ENCODE measurements at regions not wholly inside any gene's neighbourhood (a gene's known extent, or its start where the extent isn't known, plus 50 kb on each side); places are given as distances from the start of the nearest gene placed in this dataset.

DNA sequence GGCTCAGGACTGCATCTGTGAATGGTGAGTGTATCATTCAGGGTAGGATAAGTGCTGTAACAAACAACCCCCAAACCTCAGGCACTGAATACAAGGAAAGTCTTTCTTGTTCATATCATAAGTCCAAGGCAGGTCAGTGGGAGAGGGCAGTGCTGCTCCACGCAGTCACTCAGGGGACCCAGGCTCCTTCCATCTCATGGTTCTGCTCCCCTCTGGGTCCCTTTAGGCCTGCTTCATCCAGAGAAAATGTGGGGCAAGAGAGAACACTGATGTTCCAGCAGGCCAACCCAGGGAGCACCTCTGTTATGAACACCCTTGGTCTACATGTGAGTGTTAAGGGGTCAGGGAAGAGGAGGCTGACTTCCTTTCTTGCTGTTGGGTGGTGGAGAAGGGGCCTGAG is 187.8 kb downstream of the CHST1 start:
- TF ChIP-seq YY1 (IDR thresholded peaks at IDR 0.05; ENCODE audit: low read depth): no peak
- TF ChIP-seq RAD21 (IDR thresholded peaks at IDR 0.05; ENCODE audit: low read depth): no peak
- TF ChIP-seq, protein P1, sequence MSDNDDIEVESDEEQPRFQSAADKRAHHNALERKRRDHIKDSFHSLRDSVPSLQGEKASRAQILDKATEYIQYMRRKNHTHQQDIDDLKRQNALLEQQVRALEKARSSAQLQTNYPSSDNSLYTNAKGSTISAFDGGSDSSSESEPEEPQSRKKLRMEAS (IDR thresholded peaks at IDR 0.05): no peak
- TF ChIP-seq, protein P2, sequence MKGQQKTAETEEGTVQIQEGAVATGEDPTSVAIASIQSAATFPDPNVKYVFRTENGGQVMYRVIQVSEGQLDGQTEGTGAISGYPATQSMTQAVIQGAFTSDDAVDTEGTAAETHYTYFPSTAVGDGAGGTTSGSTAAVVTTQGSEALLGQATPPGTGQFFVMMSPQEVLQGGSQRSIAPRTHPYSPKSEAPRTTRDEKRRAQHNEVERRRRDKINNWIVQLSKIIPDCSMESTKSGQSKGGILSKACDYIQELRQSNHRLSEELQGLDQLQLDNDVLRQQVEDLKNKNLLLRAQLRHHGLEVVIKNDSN (IDR thresholded peaks at IDR 0.05): no peak
- TF ChIP-seq CEBPB (IDR thresholded peaks at IDR 0.05): no peak

DNA sequence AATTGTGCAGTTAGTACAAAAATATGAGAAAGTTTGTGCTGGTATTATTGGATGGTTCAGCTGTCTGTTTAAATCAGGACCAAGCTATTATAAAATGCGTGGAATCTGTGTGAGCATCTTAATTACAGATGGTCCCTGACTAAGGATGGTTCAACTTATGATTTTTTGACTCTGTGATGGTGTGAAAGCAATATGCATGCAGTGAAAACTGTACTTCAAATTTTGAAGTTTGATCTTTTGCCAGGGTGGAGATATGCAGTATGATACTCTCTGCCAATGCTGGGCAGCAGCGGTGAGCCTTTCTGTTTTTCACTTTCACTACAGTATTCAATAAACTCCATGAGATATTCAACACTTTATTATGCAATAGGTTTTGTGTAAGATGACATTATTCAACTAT is 189.3 kb downstream of the CHST1 start:
- TF ChIP-seq TAF1 (IDR thresholded peaks at IDR 0.05; ENCODE audit: low read depth) (no peak), FOXM1 (IDR thresholded peaks at IDR 0.05; ENCODE audit: borderline replicate concordance, low read depth) (no peak), CEBPB (IDR thresholded peaks at IDR 0.05) (no peak), YY1 (IDR thresholded peaks at IDR 0.05; ENCODE audit: low read depth) (no peak), CREB1 (IDR thresholded peaks at IDR 0.05; ENCODE audit: low read depth) (no peak), EGR1 (IDR thresholded peaks at IDR 0.05) (no peak)
- TF ChIP-seq, protein P3, sequence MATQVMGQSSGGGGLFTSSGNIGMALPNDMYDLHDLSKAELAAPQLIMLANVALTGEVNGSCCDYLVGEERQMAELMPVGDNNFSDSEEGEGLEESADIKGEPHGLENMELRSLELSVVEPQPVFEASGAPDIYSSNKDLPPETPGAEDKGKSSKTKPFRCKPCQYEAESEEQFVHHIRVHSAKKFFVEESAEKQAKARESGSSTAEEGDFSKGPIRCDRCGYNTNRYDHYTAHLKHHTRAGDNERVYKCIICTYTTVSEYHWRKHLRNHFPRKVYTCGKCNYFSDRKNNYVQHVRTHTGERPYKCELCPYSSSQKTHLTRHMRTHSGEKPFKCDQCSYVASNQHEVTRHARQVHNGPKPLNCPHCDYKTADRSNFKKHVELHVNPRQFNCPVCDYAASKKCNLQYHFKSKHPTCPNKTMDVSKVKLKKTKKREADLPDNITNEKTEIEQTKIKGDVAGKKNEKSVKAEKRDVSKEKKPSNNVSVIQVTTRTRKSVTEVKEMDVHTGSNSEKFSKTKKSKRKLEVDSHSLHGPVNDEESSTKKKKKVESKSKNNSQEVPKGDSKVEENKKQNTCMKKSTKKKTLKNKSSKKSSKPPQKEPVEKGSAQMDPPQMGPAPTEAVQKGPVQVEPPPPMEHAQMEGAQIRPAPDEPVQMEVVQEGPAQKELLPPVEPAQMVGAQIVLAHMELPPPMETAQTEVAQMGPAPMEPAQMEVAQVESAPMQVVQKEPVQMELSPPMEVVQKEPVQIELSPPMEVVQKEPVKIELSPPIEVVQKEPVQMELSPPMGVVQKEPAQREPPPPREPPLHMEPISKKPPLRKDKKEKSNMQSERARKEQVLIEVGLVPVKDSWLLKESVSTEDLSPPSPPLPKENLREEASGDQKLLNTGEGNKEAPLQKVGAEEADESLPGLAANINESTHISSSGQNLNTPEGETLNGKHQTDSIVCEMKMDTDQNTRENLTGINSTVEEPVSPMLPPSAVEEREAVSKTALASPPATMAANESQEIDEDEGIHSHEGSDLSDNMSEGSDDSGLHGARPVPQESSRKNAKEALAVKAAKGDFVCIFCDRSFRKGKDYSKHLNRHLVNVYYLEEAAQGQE (IDR thresholded peaks at IDR 0.05; ENCODE audit: low read depth): no peak
- TF ChIP-seq, protein P2 (IDR thresholded peaks at IDR 0.05): no peak
- TF ChIP-seq, protein P1 (IDR thresholded peaks at IDR 0.05): no peak

DNA sequence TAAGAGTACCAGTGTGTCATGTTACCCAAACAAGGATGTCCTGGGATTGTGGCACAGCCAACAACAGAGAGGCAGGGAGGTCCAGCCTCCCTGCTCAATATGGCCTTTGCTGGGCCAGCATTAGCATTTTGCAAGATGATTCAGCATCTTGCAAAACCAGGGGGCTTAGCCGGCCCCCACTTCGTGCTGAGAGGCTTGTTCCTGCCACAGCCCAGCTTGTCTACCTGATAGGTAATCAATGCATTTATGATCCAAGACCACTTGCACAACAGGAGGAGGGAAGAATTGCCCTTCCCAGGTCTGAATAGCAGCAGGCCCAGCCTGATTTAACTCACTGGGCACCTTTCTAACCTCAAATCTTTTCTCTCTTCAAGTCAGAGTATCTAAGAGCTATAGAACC is 189.0 kb upstream of the SYT13 start:
- TF ChIP-seq NFIC (IDR thresholded peaks at IDR 0.05) (no peak), TEAD4 (IDR thresholded peaks at IDR 0.05) (no peak), EP300 (IDR thresholded peaks at IDR 0.05; ENCODE audit: borderline replicate concordance) (no peak), FOXM1 (IDR thresholded peaks at IDR 0.05; ENCODE audit: borderline replicate concordance, low read depth) (no peak), TAF1 (IDR thresholded peaks at IDR 0.05; ENCODE audit: low read depth) (no peak), RAD21 (IDR thresholded peaks at IDR 0.05; ENCODE audit: low read depth) (no peak), ZBTB7A (IDR thresholded peaks at IDR 0.05; ENCODE audit: low read depth) (no peak), EGR1 (IDR thresholded peaks at IDR 0.05) (no peak), CREB1 (IDR thresholded peaks at IDR 0.05; ENCODE audit: low read depth) (no peak), YY1 (IDR thresholded peaks at IDR 0.05; ENCODE audit: low read depth) (no peak), CEBPB (IDR thresholded peaks at IDR 0.05) (no peak), TCF12 (IDR thresholded peaks at IDR 0.05; ENCODE audit: low read depth) (no peak)
- TF ChIP-seq, protein P2 (IDR thresholded peaks at IDR 0.05): no peak
- TF ChIP-seq, protein P3 (IDR thresholded peaks at IDR 0.05; ENCODE audit: low read depth): no peak
- TF ChIP-seq, protein P1 (IDR thresholded peaks at IDR 0.05): no peak

DNA sequence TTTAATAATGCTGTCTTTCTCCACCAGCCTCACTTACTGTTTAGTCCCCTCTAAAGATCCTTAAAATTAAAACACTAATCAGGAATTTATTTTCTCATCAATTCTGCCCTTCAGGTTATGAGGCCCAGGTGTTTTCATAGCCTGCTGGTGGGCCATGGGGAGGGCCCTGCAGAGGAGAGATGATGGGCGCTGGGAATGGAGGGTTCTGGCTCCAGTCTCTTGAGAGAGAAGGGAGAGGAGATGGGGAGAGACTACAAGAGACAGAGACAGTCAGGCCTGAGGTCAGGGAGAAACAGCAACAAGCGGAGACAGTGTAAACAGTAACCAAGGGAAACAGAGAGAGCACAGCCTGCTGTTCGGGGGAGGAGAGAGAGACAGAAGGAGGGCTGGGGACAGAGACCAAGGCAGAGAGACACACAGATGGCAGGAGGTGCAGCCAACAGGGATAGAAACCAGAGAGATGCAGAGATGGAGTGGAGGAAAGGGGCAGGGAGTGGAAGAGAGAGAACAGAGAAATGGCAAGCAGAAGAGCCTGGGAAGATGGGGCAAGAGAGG is 187.3 kb upstream of the SYT13 start:
- TF ChIP-seq CREB1 (IDR thresholded peaks at IDR 0.05; ENCODE audit: low read depth) (no peak), FOXM1 (IDR thresholded peaks at IDR 0.05; ENCODE audit: borderline replicate concordance, low read depth) (no peak), TAF1 (IDR thresholded peaks at IDR 0.05; ENCODE audit: low read depth) (no peak), ZBTB7A (IDR thresholded peaks at IDR 0.05; ENCODE audit: low read depth) (no peak), NFIC (IDR thresholded peaks at IDR 0.05) (no peak), CEBPB (IDR thresholded peaks at IDR 0.05) (no peak), TEAD4 (IDR thresholded peaks at IDR 0.05) (no peak), RAD21 (IDR thresholded peaks at IDR 0.05; ENCODE audit: low read depth) (no peak), EP300 (IDR thresholded peaks at IDR 0.05; ENCODE audit: borderline replicate concordance) (no peak)
- TF ChIP-seq, protein P1 (IDR thresholded peaks at IDR 0.05): no peak
- TF ChIP-seq, protein P3 (IDR thresholded peaks at IDR 0.05; ENCODE audit: low read depth): no peak
- TF ChIP-seq, protein P2 (IDR thresholded peaks at IDR 0.05): no peak

Measured in Ishikawa (cell line).